ENCODE measurements at regions not wholly inside any gene's neighbourhood (a gene's known extent, or its start where the extent isn't known, plus 50 kb on each side); places are given as distances from the start of the nearest gene placed in this dataset.

GRCh38 chr5:101385276-101385675, 482.2 kb upstream of the ST8SIA4 start:
- intact Hi-C loops (cut with micrococcal nuclease): no loop called here
- BruUV-seq (replicated peaks): no TSS peak
- Histone ChIP-seq H4K20me1 (ENCODE audit: low read length) (no peaks in the 10 kb centered on the region), H3K9me3 (ENCODE audit: low read length) (no peaks in the 10 kb centered on the region), H3K27me3 (ENCODE audit: low read length) (no peaks in the 10 kb centered on the region), H3K79me2 (ENCODE audit: low read length) (no peaks in the 10 kb centered on the region), H3F3A (ENCODE audit: low read length, unreplicated experiment) (no peaks in the 10 kb centered on the region), H3K4me2 (ENCODE audit: low read length) (no peak overlapping the region), H3K4me1 (ENCODE audit: insufficient read depth, low read length) (no peaks in the 10 kb centered on the region), H3K4me3 (ENCODE audit: low read length) (no peak overlapping the region), H3K36me3 (ENCODE audit: low read depth, low read length) (no peaks in the 10 kb centered on the region), H2AFZ (ENCODE audit: low read length) (no peak overlapping the region), H3K27ac (ENCODE audit: low read length) (no peak overlapping the region), H3K9me2 (replicated peaks; ENCODE audit: low read length) (no peaks in the 10 kb centered on the region), H3K9ac (ENCODE audit: low read length) (no peak overlapping the region)
- DNase-seq (no peak), ATAC-seq (no peak)
- no peak for TF ChIP-seq EZH2phosphoT487 (IDR thresholded peaks at IDR 0.05; ENCODE audit: borderline replicate concordance, low read length)
- no peak for TF ChIP-seq CTCF (conservative IDR thresholded peaks at IDR 0.05; ENCODE audit: low read depth, low read length)
- TF ChIP-seq EZH2 (IDR thresholded peaks at IDR 0.05; ENCODE audit: low read length, unreplicated experiment): no peak
- POLR2A ChIA-PET (ENCODE audit: unreplicated experiment): no interaction called here
- CTCF ChIA-PET: no interaction called here

DNA sequence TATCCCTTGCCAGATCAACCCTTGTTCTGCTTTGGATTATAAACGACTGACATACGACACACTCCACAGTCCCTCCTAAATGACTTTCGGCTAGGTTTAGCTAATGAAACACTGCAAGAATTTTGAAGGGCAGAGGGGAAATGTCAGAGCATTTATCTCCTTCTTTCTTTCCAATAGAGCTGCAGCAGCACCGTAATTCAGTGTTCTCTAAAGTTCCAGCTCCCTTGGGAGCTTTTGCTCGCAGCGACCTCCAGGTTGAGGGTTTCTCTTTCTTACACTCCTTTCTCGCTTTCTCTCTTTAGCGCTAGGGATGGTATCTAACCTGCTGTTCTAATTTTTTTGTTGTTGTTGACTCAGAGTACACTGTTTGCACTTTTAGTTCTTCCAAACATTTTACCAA, 467.1 kb upstream of the ST8SIA4 start:
- Histone ChIP-seq H3F3A (ENCODE audit: low read length, unreplicated experiment) (no peaks in the 10 kb centered on the region), H3K27ac (ENCODE audit: low read length) (no peak overlapping the region), H3K79me2 (ENCODE audit: low read length) (no peaks in the 10 kb centered on the region), H3K9me2 (replicated peaks; ENCODE audit: low read length) (no peaks in the 10 kb centered on the region), H4K20me1 (ENCODE audit: low read length) (no peaks in the 10 kb centered on the region), H2AFZ (ENCODE audit: low read length) (peak overlapping the region; percentile 73), H3K4me2 (ENCODE audit: low read length) (peak overlapping the region; percentile 73), H3K9me3 (ENCODE audit: low read length) (no peaks in the 10 kb centered on the region), H3K36me3 (ENCODE audit: low read depth, low read length) (no peaks in the 10 kb centered on the region), H3K4me3 (ENCODE audit: low read length) (peak overlapping the region; percentile 50), H3K27me3 (ENCODE audit: low read length) (no peaks in the 10 kb centered on the region), H3K9ac (ENCODE audit: low read length) (no peak overlapping the region), H3K4me1 (ENCODE audit: insufficient read depth, low read length) (no peaks in the 10 kb centered on the region)
- TF ChIP-seq CTCF (conservative IDR thresholded peaks at IDR 0.05; ENCODE audit: low read depth, low read length) (no peak), EZH2 (IDR thresholded peaks at IDR 0.05; ENCODE audit: low read length, unreplicated experiment) (no peak), EZH2phosphoT487 (IDR thresholded peaks at IDR 0.05; ENCODE audit: borderline replicate concordance, low read length) (no peak)
- BruUV-seq (replicated peaks): no TSS peak
- DNase-seq (no peak), ATAC-seq (peak; percentile 56)
- intact Hi-C loops (cut with micrococcal nuclease): no loop called here
- POLR2A ChIA-PET (ENCODE audit: unreplicated experiment): no interaction called here
- CTCF ChIA-PET: no interaction called here

DNA sequence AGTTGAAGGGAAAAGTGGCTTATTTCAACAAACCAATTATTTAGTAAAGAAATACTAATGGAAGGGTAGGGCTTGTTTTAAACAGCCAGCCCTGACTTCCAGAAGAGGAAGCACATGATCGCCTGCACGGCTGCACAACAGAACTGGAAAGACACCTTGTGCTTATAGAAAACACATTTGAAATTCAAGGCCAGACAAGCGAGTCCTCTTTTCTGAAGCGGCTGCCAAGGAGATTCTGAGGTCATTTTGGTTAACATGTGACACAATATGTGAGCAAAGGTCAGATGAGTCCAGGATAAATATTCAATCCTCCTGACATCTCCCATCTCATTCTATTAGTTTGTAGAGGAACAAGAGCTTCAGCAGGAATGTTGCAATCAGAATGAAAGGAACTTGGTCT, 461.4 kb upstream of the ST8SIA4 start:
- H3K27me3 ChIP-seq (ENCODE audit: low read length): no peaks in the 10 kb centered on the region
- no peaks in the 10 kb centered on the region for H3K9me3 ChIP-seq (ENCODE audit: low read length)
- no peaks in the 10 kb centered on the region for H3K79me2 ChIP-seq (ENCODE audit: low read length)
- no peaks in the 10 kb centered on the region for H3K9me2 ChIP-seq (replicated peaks; ENCODE audit: low read length)
- H3F3A ChIP-seq (ENCODE audit: low read length, unreplicated experiment): no peaks in the 10 kb centered on the region
- H3K4me1 ChIP-seq (ENCODE audit: insufficient read depth, low read length): no peaks in the 10 kb centered on the region
- no peak overlapping the region for H3K4me3 ChIP-seq (ENCODE audit: low read length)
- no peak overlapping the region for H3K27ac ChIP-seq (ENCODE audit: low read length)
- no peak overlapping the region for H3K4me2 ChIP-seq (ENCODE audit: low read length)
- ChIA-PET CTCF (no interaction called here), POLR2A (ENCODE audit: unreplicated experiment) (no interaction called here)
- H3K36me3 ChIP-seq (ENCODE audit: low read depth, low read length): no peaks in the 10 kb centered on the region
- BruUV-seq (replicated peaks): no TSS peak
- no peak overlapping the region for H2AFZ ChIP-seq (ENCODE audit: low read length)
- ATAC-seq: no peak
- no peak for DNase-seq
- H3K9ac ChIP-seq (ENCODE audit: low read length): no peak overlapping the region
- TF ChIP-seq CTCF (conservative IDR thresholded peaks at IDR 0.05; ENCODE audit: low read depth, low read length) (no peak), EZH2 (IDR thresholded peaks at IDR 0.05; ENCODE audit: low read length, unreplicated experiment) (no peak), EZH2phosphoT487 (IDR thresholded peaks at IDR 0.05; ENCODE audit: borderline replicate concordance, low read length) (no peak)
- intact Hi-C loops (cut with micrococcal nuclease): no loop called here
- no peaks in the 10 kb centered on the region for H4K20me1 ChIP-seq (ENCODE audit: low read length)

All from PC-3 (cell line).